ENCODE measurements at regions not wholly inside any gene's neighbourhood (a gene's known extent, or its start where the extent isn't known, plus 50 kb on each side); places are given as distances from the start of the nearest gene placed in this dataset.

DNA sequence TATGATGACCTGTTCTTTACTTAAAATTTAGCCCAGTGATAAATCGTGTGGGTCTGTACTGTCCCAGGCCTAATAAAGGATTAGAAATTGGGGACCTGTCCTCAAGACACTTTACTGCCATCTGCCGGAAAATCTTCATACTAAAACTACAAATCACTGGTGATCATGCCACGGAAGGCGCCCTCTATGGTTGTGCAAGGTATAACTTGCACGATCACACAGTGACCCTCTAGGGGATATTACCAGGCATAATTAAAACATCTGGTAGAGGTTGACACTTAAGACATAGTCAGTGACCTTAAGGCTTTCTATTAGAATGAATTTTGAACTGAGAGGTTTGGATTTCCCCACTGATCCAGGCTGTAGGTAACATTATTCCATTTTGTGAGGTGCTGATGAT is 172.6 kb downstream of the BMP2 start:
- H3K4me2 ChIP-seq (ENCODE audit: low read depth, low read length, poor library complexity, severe bottlenecking): no peak overlapping the region

DNA sequence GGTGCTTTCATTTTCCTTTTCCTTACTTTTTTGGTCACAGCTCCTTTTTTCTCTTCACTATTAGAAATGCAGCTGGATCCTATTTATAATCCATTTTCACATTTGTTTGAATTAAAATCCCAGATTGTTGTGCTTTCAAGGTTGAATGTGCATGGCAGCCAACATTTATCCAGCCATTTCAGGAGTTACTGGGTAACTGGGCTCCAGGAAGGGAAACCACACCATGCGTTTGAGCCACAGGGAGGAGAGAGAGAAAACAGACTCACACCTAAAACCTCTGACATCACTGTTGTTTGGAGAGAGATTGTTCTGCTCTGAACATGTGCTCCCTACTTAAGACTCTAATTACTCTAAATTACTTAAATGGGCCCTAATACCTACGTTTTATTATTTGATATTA is 173.4 kb downstream of the BMP2 start:
- no peak overlapping the region for H2AFZ ChIP-seq (ENCODE audit: low read length)
- H3F3A ChIP-seq (ENCODE audit: low read depth): no peaks in the 10 kb centered on the region
- no peaks in the 10 kb centered on the region for H4K20me1 ChIP-seq (ENCODE audit: insufficient read depth, low read length, poor library complexity, severe bottlenecking)
- no peaks in the 10 kb centered on the region for H3K9me3 ChIP-seq (ENCODE audit: insufficient read depth, low read depth, low read length)
- no peaks in the 10 kb centered on the region for H3K79me2 ChIP-seq (ENCODE audit: insufficient read depth, low read length)
- no peak overlapping the region for H3K4me3 ChIP-seq (ENCODE audit: low read length, poor library complexity, severe bottlenecking)
- no peak overlapping the region for H3K9ac ChIP-seq (ENCODE audit: low read depth, low read length, poor library complexity, severe bottlenecking)
- H3K9me2 ChIP-seq (replicated peaks; ENCODE audit: low read depth, low read length): no peaks in the 10 kb centered on the region
- no peaks in the 10 kb centered on the region for H3K4me1 ChIP-seq (ENCODE audit: insufficient read depth, low read length, poor library complexity, severe bottlenecking)
- TF ChIP-seq EZH2phosphoT487 (IDR thresholded peaks at IDR 0.05; ENCODE audit: borderline replicate concordance) (no peak), CTCF (conservative IDR thresholded peaks at IDR 0.05; ENCODE audit: low read length) (no peak)
- H3K4me2 ChIP-seq (ENCODE audit: low read depth, low read length, poor library complexity, severe bottlenecking): no peak overlapping the region
- no peaks in the 10 kb centered on the region for H3K36me3 ChIP-seq (ENCODE audit: insufficient read depth, low read length)
- no peaks in the 10 kb centered on the region for H3K27me3 ChIP-seq (ENCODE audit: insufficient read depth, low read length, poor library complexity, severe bottlenecking)

More for the DNA sequence above, 172.6 kb downstream of the BMP2 start:
- no peaks in the 10 kb centered on the region for H3K36me3 ChIP-seq (ENCODE audit: insufficient read depth, low read length)
- no peak overlapping the region for H3K4me3 ChIP-seq (ENCODE audit: low read length, poor library complexity, severe bottlenecking)
- H3K9me3 ChIP-seq (ENCODE audit: insufficient read depth, low read depth, low read length): no peaks in the 10 kb centered on the region
- no peak overlapping the region for H2AFZ ChIP-seq (ENCODE audit: low read length)
- no peaks in the 10 kb centered on the region for H4K20me1 ChIP-seq (ENCODE audit: insufficient read depth, low read length, poor library complexity, severe bottlenecking)
- H3K27me3 ChIP-seq (ENCODE audit: insufficient read depth, low read length, poor library complexity, severe bottlenecking): no peaks in the 10 kb centered on the region
- TF ChIP-seq EZH2phosphoT487 (IDR thresholded peaks at IDR 0.05; ENCODE audit: borderline replicate concordance): no peak
- peak; percentile 39 for TF ChIP-seq CTCF (conservative IDR thresholded peaks at IDR 0.05; ENCODE audit: low read length)
- no peaks in the 10 kb centered on the region for H3K79me2 ChIP-seq (ENCODE audit: insufficient read depth, low read length)
- no peak overlapping the region for H3K9ac ChIP-seq (ENCODE audit: low read depth, low read length, poor library complexity, severe bottlenecking)
- no peaks in the 10 kb centered on the region for H3K4me1 ChIP-seq (ENCODE audit: insufficient read depth, low read length, poor library complexity, severe bottlenecking)
- H3F3A ChIP-seq (ENCODE audit: low read depth): no peaks in the 10 kb centered on the region
- H3K9me2 ChIP-seq (replicated peaks; ENCODE audit: low read depth, low read length): no peaks in the 10 kb centered on the region

DNA sequence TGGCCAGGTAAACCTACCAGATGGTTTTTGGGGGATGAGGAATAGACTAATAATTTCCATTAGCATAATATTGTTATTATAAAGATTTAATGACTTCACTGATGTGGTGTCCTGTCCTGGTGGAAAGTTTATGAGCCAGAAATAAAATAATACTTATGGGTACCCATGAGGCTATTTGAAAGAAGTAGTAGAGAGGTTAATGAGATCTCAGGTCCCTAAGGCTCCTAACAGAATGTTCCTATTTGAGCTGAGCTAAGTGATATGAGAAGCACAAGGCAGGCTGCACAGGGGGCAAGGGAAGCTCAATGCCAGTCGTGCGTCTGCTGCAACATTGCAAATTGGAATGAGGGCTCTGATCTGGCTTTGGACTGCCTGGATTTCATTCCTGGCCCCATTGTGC is 174.1 kb downstream of the BMP2 start:
- H3K4me3 ChIP-seq (ENCODE audit: low read length, poor library complexity, severe bottlenecking): no peak overlapping the region
- no peaks in the 10 kb centered on the region for H3K36me3 ChIP-seq (ENCODE audit: insufficient read depth, low read length)
- no peaks in the 10 kb centered on the region for H3K4me1 ChIP-seq (ENCODE audit: insufficient read depth, low read length, poor library complexity, severe bottlenecking)
- no peaks in the 10 kb centered on the region for H3F3A ChIP-seq (ENCODE audit: low read depth)
- H3K9ac ChIP-seq (ENCODE audit: low read depth, low read length, poor library complexity, severe bottlenecking): no peak overlapping the region
- no peak overlapping the region for H2AFZ ChIP-seq (ENCODE audit: low read length)
- H3K9me2 ChIP-seq (replicated peaks; ENCODE audit: low read depth, low read length): no peaks in the 10 kb centered on the region
- no peaks in the 10 kb centered on the region for H3K27me3 ChIP-seq (ENCODE audit: insufficient read depth, low read length, poor library complexity, severe bottlenecking)
- H3K9me3 ChIP-seq (ENCODE audit: insufficient read depth, low read depth, low read length): no peaks in the 10 kb centered on the region
- no peaks in the 10 kb centered on the region for H4K20me1 ChIP-seq (ENCODE audit: insufficient read depth, low read length, poor library complexity, severe bottlenecking)
- no peak for TF ChIP-seq CTCF (conservative IDR thresholded peaks at IDR 0.05; ENCODE audit: low read length)
- no peak overlapping the region for H3K4me2 ChIP-seq (ENCODE audit: low read depth, low read length, poor library complexity, severe bottlenecking)
- H3K79me2 ChIP-seq (ENCODE audit: insufficient read depth, low read length): no peaks in the 10 kb centered on the region
